OCI-LY7 (cell line): ENCODE measurements at regions not wholly inside any gene's neighbourhood (a gene's known extent, or its start where the extent isn't known, plus 50 kb on each side); places are given as distances from the start of the nearest gene placed in this dataset.

Experiments
- BruUV-seq: library from RNA; stranded (reverse); fragments of 400-500 nt; replicated peaks from 2 replicates; lab custom pipeline; 2021; lab: Mats Ljungman, UMichigan
- CTCF ChIA-PET: fragments of 300-600 bp; sonication (Branson Sonifier 250); formaldehyde crosslinking; loops from one replicate; lab custom pipeline; 2022; ENCODE audit warnings: antibody characterized with exemption; ENCODE audit not compliant: unreplicated experiment; lab: Charles Lee
- POLR2A ChIA-PET: fragments of 300-600 bp; sonication (Branson Sonifier 250); formaldehyde crosslinking; loops from one replicate; lab custom pipeline; 2022; ENCODE audit warnings: antibody characterized with exemption; lab: Charles Lee
- DNase-seq: peaks from one replicate; pipeline ENCODE4 v3.0.0-alpha.2; 2015; ENCODE audit warnings: low spot score
- H2AFZ ChIP-seq: fragments of 200-600 bp; sonication (generic), shearing (Covaris generic); 2 replicates; pipeline ENCODE4 v1.6.1; 2014; ENCODE audit warnings: mild to moderate bottlenecking, antibody characterized with exemption, low read length, moderate library complexity
- H3K27ac ChIP-seq: fragments of 200-600 bp; sonication (generic); 2 replicates; pipeline ENCODE4 v1.5.1; 2014; ENCODE audit warnings: mixed run types, low read depth, mild to moderate bottlenecking, moderate library complexity, low read length, inconsistent platforms; ENCODE audit not compliant: poor library complexity, severe bottlenecking
- H3K36me3 ChIP-seq: fragments of 200-600 bp; sonication (generic); 2 replicates; pipeline ENCODE4 v1.6.1; 2014; ENCODE audit warnings: mild to moderate bottlenecking, antibody characterized with exemption, low read length, moderate library complexity, mixed read lengths; ENCODE audit not compliant: insufficient read depth
- H3K4me1 ChIP-seq: fragments of 200-600 bp; sonication (generic); 2 replicates; pipeline ENCODE4 v1.5.1; 2014; ENCODE audit warnings: mild to moderate bottlenecking, low read length; ENCODE audit not compliant: insufficient read depth, poor library complexity, severe bottlenecking
- H3K4me2 ChIP-seq: fragments of 200-600 bp; sonication (generic); 2 replicates; pipeline ENCODE4 v1.6.1; 2014; ENCODE audit warnings: mild to moderate bottlenecking, low read length
- H3K4me3 ChIP-seq: fragments of 200-600 bp; sonication (generic); 2 replicates; pipeline ENCODE4 v1.5.1; 2014; ENCODE audit warnings: mild to moderate bottlenecking, low read depth, low read length; ENCODE audit not compliant: poor library complexity, severe bottlenecking
- H3K79me2 ChIP-seq: fragments of 200-600 bp; sonication (generic); 2 replicates; pipeline ENCODE4 v1.6.1; 2016; ENCODE audit warnings: low read depth, mild to moderate bottlenecking, low read length, moderate library complexity, mixed read lengths; ENCODE audit not compliant: insufficient read depth
- H3K9me2 ChIP-seq: fragments of 200-600 bp; sonication (generic); 2 replicates; pipeline ENCODE4 v1.6.1; 2016; ENCODE audit warnings: mild to moderate bottlenecking, low read length, mixed read lengths; ENCODE audit not compliant: insufficient read depth
- H3K9me3 ChIP-seq: fragments of 200-600 bp; sonication (generic); 2 replicates; pipeline ENCODE4 v1.6.1; 2014; ENCODE audit warnings: mild to moderate bottlenecking, mixed run types, low read length, mixed read lengths
- H4K20me1 ChIP-seq: fragments of 200-600 bp; sonication (generic); 2 replicates; pipeline ENCODE4 v1.6.1; 2014; ENCODE audit warnings: mild to moderate bottlenecking, antibody characterized with exemption, low read length, moderate library complexity, mixed read lengths; ENCODE audit not compliant: insufficient read depth
- CTCF ChIP-seq: fragments of 200-600 bp; sonication (generic); conservative IDR thresholded peaks from 2 replicates; pipeline ENCODE4 v1.5.1; 2014; ENCODE audit warnings: mild to moderate bottlenecking, antibody characterized with exemption, low read length, moderate library complexity, mixed read lengths
- EZH2phosphoT487 ChIP-seq: fragments of 200-600 bp; sonication (generic); IDR thresholded peaks from 2 replicates; pipeline ENCODE4 v1.6.1; 2018; ENCODE audit warnings: low read depth, borderline replicate concordance, mild to moderate bottlenecking, mixed run types, antibody characterized with exemption, low read length, moderate library complexity, mixed read lengths
- intact Hi-C: fragments of 100-400 bp; cut with micrococcal nuclease; formaldehyde crosslinking; loops from one replicate; pipeline ENCODE4 v1.10.0; 2022; ENCODE audit not compliant: unreplicated experiment

- Histone ChIP-seq H3K9me2 (no peaks in the 10 kb centered on the region), H2AFZ (no peak overlapping the region), H3K4me3 (no peak overlapping the region), H3K4me2 (no peak overlapping the region), H3K4me1 (no peaks in the 10 kb centered on the region), H4K20me1 (no peaks in the 10 kb centered on the region; the same call in 1 of the 2 replicates), H3K36me3 (no peaks in the 10 kb centered on the region), H3K79me2 (no peaks in the 10 kb centered on the region), H3K27ac (no peak overlapping the region), H3K9me3 (no peaks in the 10 kb centered on the region)
- BruUV-seq: no TSS peak
- CTCF ChIA-PET: no interaction called here
- TF ChIP-seq CTCF (no peak), EZH2phosphoT487 (no peak)
- POLR2A ChIA-PET: interaction anchor here (1.1 kb wide), 1 partner anchor 12 kb away, joined by 3 read pairs; no protein-coding TSS in a partner anchor
- intact Hi-C loops: no loop called here
- DNase-seq: no peak
These were observed 151.6 kb downstream of the MACIR start for GRCh38 chr5:103410172-103410571.

GRCh38 chr5:103409013-103409670 lies 150.6 kb downstream of the MACIR start:
- H3K4me1 ChIP-seq: no peaks in the 10 kb centered on the region
- BruUV-seq: no TSS peak
- intact Hi-C loops: no loop called here
- H4K20me1 ChIP-seq: no peaks in the 10 kb centered on the region; the same call in 1 of the 2 replicates
- no peaks in the 10 kb centered on the region for H3K9me3 ChIP-seq
- no peak overlapping the region for H3K27ac ChIP-seq
- TF ChIP-seq EZH2phosphoT487: no peak
- no peak for TF ChIP-seq CTCF
- ChIA-PET CTCF (no interaction called here), POLR2A (no interaction called here)
- no peak for DNase-seq
- no peaks in the 10 kb centered on the region for H3K79me2 ChIP-seq
- no peaks in the 10 kb centered on the region for H3K9me2 ChIP-seq
- H3K4me3 ChIP-seq: no peak overlapping the region
- H2AFZ ChIP-seq: no peak overlapping the region
- H3K4me2 ChIP-seq: no peak overlapping the region
- no peaks in the 10 kb centered on the region for H3K36me3 ChIP-seq

GRCh38 chr5:103408408-103408807 lies 149.8 kb downstream of the MACIR start:
- DNase-seq: no peak
- CTCF ChIA-PET: no interaction called here

More at GRCh38 chr5:103408408-103408807, 149.8 kb downstream of the MACIR start:
- H3K36me3 ChIP-seq: no peaks in the 10 kb centered on the region
- no peak overlapping the region for H3K4me2 ChIP-seq
- H4K20me1 ChIP-seq: no peaks in the 10 kb centered on the region; the same call in 1 of the 2 replicates
- no peaks in the 10 kb centered on the region for H3K79me2 ChIP-seq
- POLR2A ChIA-PET: no interaction called here
- H3K4me3 ChIP-seq: no peak overlapping the region
- no peaks in the 10 kb centered on the region for H3K9me3 ChIP-seq
- intact Hi-C loops: no loop called here
- no peak overlapping the region for H3K27ac ChIP-seq
- H3K4me1 ChIP-seq: no peaks in the 10 kb centered on the region
- H2AFZ ChIP-seq: no peak overlapping the region
- H3K9me2 ChIP-seq: no peaks in the 10 kb centered on the region
- TF ChIP-seq CTCF (no peak), EZH2phosphoT487 (no peak)
- BruUV-seq: no TSS peak
